K562 (cell line): ENCODE measurements at regions not wholly inside any gene's neighbourhood (a gene's known extent, or its start where the extent isn't known, plus 50 kb on each side); places are given as distances from the start of the nearest gene placed in this dataset.

Source experiments
- ATAC-seq: fragments of 200-7000 bp; cut with Tn5 transposase; 3 replicates; pipeline ENCODE4 v1.9.1; 2020; ENCODE audit warnings: moderate library complexity
- BruUV-seq: library from RNA; stranded (reverse); fragments of 400-500 nt; replicated peaks from 2 replicates; lab custom pipeline; 2021; lab: Mats Ljungman, UMichigan
- CTCF ChIA-PET: fragments of 300-600 bp; formaldehyde crosslinking; extraction: SDS; loops from one replicate; lab custom pipeline; 2021; ENCODE audit warnings: low intra/inter-chr PET ratio; lab: Yijun Ruan, JAX
- POLR2A ChIA-PET: fragments of 300-600, 350-650 bp; sonication (Branson Sonifier 250); formaldehyde crosslinking; extraction: SDS; loops from one replicate; lab custom pipeline; 2021; ENCODE audit warnings: antibody characterized with exemption, inconsistent platforms; lab: Yijun Ruan, JAX
- DNase-seq, 4 experiments: peaks; one replicate each; pipeline versions ENCODE4 v3.0.0 to v3.0.0-alpha.2; 2011 to 2018; ENCODE audit warnings: low spot score in 3 of 4, mixed read lengths in 3 of 4; ENCODE audit errors: extremely low read depth in 1 of 4
- FAIRE-seq: peaks from 2 replicates; lab custom pipeline; 2011; peaks lifted over from hg19 to GRCh38; lab: Jason Lieb, UNC
- H2AFZ ChIP-seq: 2 replicates; pipeline ENCODE4 v1.6.0; 2011; ENCODE audit warnings: low read depth, low read length, control low read depth, inconsistent platforms
- H3K27ac ChIP-seq: fragments of 200-600 bp; 3 replicates; pipeline ENCODE4 v1.8.0; 2011; ENCODE audit warnings: low read depth, mild to moderate bottlenecking, control low read depth, inconsistent platforms, low read length, moderate library complexity, mixed read lengths; ENCODE audit errors: extremely low read depth
- H3K27me3 ChIP-seq, 2 experiments: fragments of 300-600 bp in 1 of 2; 2 replicates in 1 of 2; 3 replicates in 1 of 2; pipeline versions ENCODE4 v1.6.0 to v1.8.0; 2011; ENCODE audit warnings: inconsistent platforms in 2 of 2, low read length in 2 of 2, mild to moderate bottlenecking in 1 of 2, mixed read lengths in 1 of 2, moderate library complexity in 1 of 2; ENCODE audit not compliant: control insufficient read depth in 2 of 2, insufficient read depth in 2 of 2
- H3K36me3 ChIP-seq: fragments of 300-600 bp; 3 replicates; pipeline ENCODE4 v1.8.0; 2011; ENCODE audit warnings: mild to moderate bottlenecking, low read length, inconsistent platforms; ENCODE audit not compliant: control insufficient read depth, insufficient read depth
- H3K4me1 ChIP-seq, 2 experiments: fragments of 200-600 bp in 1 of 2; replicated peaks in 1 of 2; 2 replicates in 1 of 2; 3 replicates in 1 of 2; pipeline versions ENCODE4 v1.5.1 to v1.8.0; 2011; ENCODE audit warnings: inconsistent platforms in 2 of 2, low read length in 2 of 2, mild to moderate bottlenecking in 1 of 2, mixed read lengths in 1 of 2, moderate library complexity in 1 of 2; ENCODE audit not compliant: control insufficient read depth in 2 of 2, insufficient read depth in 2 of 2
- H3K4me2 ChIP-seq: 2 replicates; pipeline ENCODE4 v1.6.1; 2011; ENCODE audit warnings: low read length, control low read depth, inconsistent platforms, mixed read lengths; ENCODE audit not compliant: insufficient read depth
- H3K4me3 ChIP-seq: fragments of 200-600 bp; sonication (generic), shearing (Covaris generic); 2 replicates; pipeline ENCODE4 v1.5.1; 2016; ENCODE audit warnings: control low read depth, inconsistent platforms
- H3K79me2 ChIP-seq: fragments of 200-600 bp; 3 replicates; pipeline ENCODE4 v1.8.0; 2011; ENCODE audit warnings: low read length, inconsistent platforms; ENCODE audit not compliant: control insufficient read depth, insufficient read depth
- H3K9ac ChIP-seq, 2 experiments: 2 replicates each; pipeline versions ENCODE4 v1.6.0 to v1.6.1; 2011; ENCODE audit warnings: low read depth in 2 of 2, low read length in 2 of 2, control low read depth in 1 of 2, inconsistent platforms in 1 of 2, mild to moderate bottlenecking in 1 of 2, mixed read lengths in 1 of 2; ENCODE audit not compliant: insufficient read depth in 1 of 2
- H3K9me1 ChIP-seq: one replicate; pipeline ENCODE4 v1.6.0; 2011; ENCODE audit warnings: inconsistent platforms, mild to moderate bottlenecking, low read length, moderate library complexity; ENCODE audit not compliant: control insufficient read depth, insufficient read depth
- H3K9me3 ChIP-seq: replicated peaks from 2 replicates; pipeline ENCODE4 v1.5.1; 2011; ENCODE audit warnings: low read depth, low read length, inconsistent platforms; ENCODE audit not compliant: control insufficient read depth, insufficient read depth
- H4K20me1 ChIP-seq: replicated peaks from 2 replicates; pipeline ENCODE4 v1.6.1; 2011; ENCODE audit warnings: low read length, inconsistent platforms, mixed read lengths; ENCODE audit not compliant: control insufficient read depth, insufficient read depth
- C11orf30 ChIP-seq: fragments of 450-650 bp; IDR thresholded peaks from 2 replicates; pipeline ENCODE4 v1.6.1; 2016; ENCODE audit warnings: low read depth, mild to moderate bottlenecking
- MAFF ChIP-seq: IDR thresholded peaks from 2 replicates; pipeline ENCODE4 v1.6.1; 2012; ENCODE audit warnings: low read length, improper control_type of control experiment
- MAFG ChIP-seq: fragments of 450-650 bp; conservative IDR thresholded peaks from 2 replicates; pipeline ENCODE4 v1.6.1; 2016; ENCODE audit warnings: missing genetic modification characterization, missing compliant biosample characterization
- MAFK ChIP-seq: IDR thresholded peaks from 2 replicates; pipeline ENCODE4 v1.6.1; 2011; ENCODE audit warnings: low read length, improper control_type of control experiment
- XRCC3 ChIP-seq: fragments of 450-650 bp; IDR thresholded peaks from 2 replicates; pipeline ENCODE4 v1.6.1; 2017; ENCODE audit warnings: mild to moderate bottlenecking, moderate library complexity
- ZNF316 ChIP-seq: fragments of 450-650 bp; IDR thresholded peaks from 2 replicates; pipeline ENCODE4 v1.6.1; 2016
- ZNF431 ChIP-seq: sonication (generic); formaldehyde crosslinking; IDR thresholded peaks from 2 replicates; pipeline ENCODE4 v1.8.0; 2022; ENCODE audit warnings: mild to moderate bottlenecking, missing genetic modification reagents
- WGBS: fragments of 100-300 bp; shearing (Covaris generic); methylation state at CpG from one replicate; pipeline ENCODE4 v1.1.6; 2016; ENCODE audit warnings: low coverage, mixed read lengths; ENCODE audit not compliant: insufficient coverage; ENCODE audit errors: missing lambda C conversion rate; 5-methylcytosine and 5-hydroxymethylcytosine counted together
- in situ Hi-C: fragments of 300-500 bp; cut with MboI; formaldehyde crosslinking; loops from 4 replicates; pipeline ENCODE4 v1.15.0; 2018; ENCODE audit warnings: inconsistent platforms, mixed read lengths
- intact Hi-C: fragments of 100-400 bp; cut with micrococcal nuclease; formaldehyde crosslinking; loops from 2 replicates; pipeline ENCODE4 v1.14.2; 2022
- TF ChIP-seq, protein P1 (sequence below), 3 experiments: fragments of 200-800 bp in 1 of 3; sonication (Bioruptor generic) in 1 of 3; sonication (generic) in 1 of 3; formaldehyde crosslinking in 1 of 3; IDR thresholded peaks; 2 replicates each; pipeline versions ENCODE4 v1.6.1 to v1.8.0; 2016 to 2022; ENCODE audit warnings: mild to moderate bottlenecking in 2 of 3, missing compliant biosample characterization in 2 of 3, missing genetic modification characterization in 2 of 3, missing genetic modification reagents in 1 of 3

DNA sequence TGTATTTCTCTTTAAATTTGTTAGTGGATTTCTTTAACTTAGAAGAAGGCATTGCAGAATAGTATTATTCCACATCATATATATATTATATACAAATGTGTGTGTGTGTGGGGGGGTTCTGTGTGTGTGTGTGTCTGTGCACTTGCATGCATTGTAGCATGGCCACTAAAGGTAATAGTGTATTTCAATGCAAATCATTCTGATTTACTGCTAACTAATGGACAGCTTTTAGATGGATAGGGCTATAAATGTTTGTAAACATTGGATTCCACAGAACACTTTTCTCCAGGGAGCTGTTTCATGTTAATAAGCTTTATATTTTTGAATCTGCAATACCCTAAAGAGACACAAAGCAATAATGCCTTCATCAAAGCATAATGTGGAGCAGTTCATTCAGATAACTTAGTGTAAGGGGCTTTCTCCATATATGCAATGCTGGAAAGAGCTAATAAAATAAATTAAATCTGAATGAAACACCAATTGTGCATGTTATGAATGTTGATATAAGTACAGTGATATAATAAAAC, 496.7 kb upstream of the CDH9 start (continued):
- TF ChIP-seq, protein P1, sequence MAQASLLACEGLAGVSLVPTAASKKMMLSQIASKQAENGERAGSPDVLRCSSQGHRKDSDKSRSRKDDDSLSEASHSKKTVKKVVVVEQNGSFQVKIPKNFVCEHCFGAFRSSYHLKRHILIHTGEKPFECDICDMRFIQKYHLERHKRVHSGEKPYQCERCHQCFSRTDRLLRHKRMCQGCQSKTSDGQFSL (CRISPR knock-in tag; IDR thresholded peaks at IDR 0.05): no peak
- TF ChIP-seq, protein P1 (tag; IDR thresholded peaks at IDR 0.05): no peak

DNA sequence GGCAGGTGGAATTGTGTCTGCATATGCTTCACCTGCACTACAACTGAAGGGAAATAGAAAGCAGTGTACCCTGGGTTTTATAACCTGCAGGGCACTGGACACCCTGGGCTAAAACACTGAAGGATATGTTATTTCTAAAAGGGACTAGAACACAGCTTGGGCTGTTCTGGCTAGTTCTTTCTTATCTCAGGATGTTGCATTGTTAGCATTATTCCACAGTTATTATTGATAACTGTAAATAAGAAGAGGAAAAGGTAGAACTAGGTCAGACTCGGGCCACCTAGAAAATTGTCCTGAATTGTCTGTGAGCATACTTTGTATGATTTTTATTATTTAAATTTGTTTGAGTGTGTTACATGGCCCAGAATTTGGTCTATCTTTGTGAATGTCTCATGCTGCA, 493.9 kb upstream of the CDH9 start:
- WGBS: 0% methylated on average over 1 of the region's 1 CpG
- no peak for ATAC-seq
- ChIA-PET CTCF (no interaction called here), POLR2A (no interaction called here)
- TF ChIP-seq XRCC3 (no peak), ZNF316 (peak; percentile 36; the same call in 1 of the 2 replicates), C11orf30 (peak; percentile 30; the same call in 1 of the 2 replicates), MAFG (tag) (peak; percentile 49; the same call in 1 of the 2 replicates), ZNF431 (CRISPR knock-in tag) (no peak), MAFF (peak; percentile 70), MAFK (peak; percentile 73)
- no peaks in the 10 kb centered on the region for H3K27me3 ChIP-seq
- no peaks in the 10 kb centered on the region for H4K20me1 ChIP-seq
- no peak overlapping the region for H3K4me2 ChIP-seq
- H2AFZ ChIP-seq: no peak overlapping the region
- H3K9ac ChIP-seq: no peak overlapping the region
- H3K36me3 ChIP-seq: no peaks in the 10 kb centered on the region
- H3K4me3 ChIP-seq: no peak overlapping the region
- BruUV-seq: no TSS peak
- H3K9me1 ChIP-seq: no peaks in the 10 kb centered on the region
- no peaks in the 10 kb centered on the region for H3K9me3 ChIP-seq
- in situ Hi-C loops: no loop called here
- intact Hi-C loops: no loop called here
- no peaks in the 10 kb centered on the region for H3K79me2 ChIP-seq
- no peak for FAIRE-seq
- H3K4me1 ChIP-seq: no peaks in the 10 kb centered on the region
- no peak for DNase-seq
- no peak overlapping the region for H3K27ac ChIP-seq
